ENCODE measurements at regions not wholly inside any gene's neighbourhood (a gene's known extent, or its start where the extent isn't known, plus 50 kb on each side); places are given as distances from the start of the nearest gene placed in this dataset.

DNA sequence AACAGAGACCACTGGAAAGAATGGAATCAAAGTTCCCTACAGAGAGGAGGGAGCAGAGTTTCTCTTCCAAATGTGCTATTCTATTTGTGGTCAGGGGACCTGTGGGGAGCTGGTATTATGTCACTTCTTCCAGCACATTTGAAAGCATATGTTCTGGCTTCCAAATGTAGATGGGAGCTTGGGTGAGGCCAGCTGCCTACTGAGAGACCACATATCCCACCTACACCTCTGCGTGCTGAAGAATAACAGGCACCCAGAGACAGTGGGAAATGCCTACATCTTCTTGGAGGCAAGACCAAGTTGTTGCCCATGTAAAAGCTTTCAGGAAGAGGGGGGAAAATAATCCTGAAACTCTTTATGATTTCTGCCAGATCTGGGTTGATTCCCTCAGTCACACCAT lies 286.8 kb upstream of the UMPS start:
- no peaks in the 10 kb centered on the region for H3K4me1 ChIP-seq (ENCODE audit: low read depth, poor library complexity, severe bottlenecking)
- no peaks in the 10 kb centered on the region for H3K27me3 ChIP-seq (ENCODE audit: insufficient read depth, low read depth)
- H3K9ac ChIP-seq, result no peak overlapping the region

DNA sequence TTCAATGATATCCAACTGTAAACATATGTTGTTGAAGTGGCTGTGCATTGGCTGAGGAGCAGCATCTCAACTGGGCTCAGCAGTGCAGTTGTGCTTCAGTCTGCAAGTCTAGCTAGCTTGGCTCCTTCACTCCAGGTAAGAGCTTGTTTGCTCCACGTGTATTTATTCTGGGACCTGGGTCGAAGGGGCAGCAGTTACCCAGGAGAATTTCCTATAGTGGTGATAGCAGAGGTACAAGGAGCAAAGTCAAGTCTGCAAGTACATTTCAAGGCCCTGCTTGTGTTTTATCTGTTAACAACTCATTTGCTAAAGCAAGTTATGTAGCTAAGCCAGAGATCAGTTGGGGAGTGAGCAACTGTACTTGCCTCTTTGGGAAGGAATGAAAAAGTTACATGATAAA lies 286.2 kb upstream of the UMPS start:
- Histone ChIP-seq H3K9ac (no peak overlapping the region), H3K79me2 (ENCODE audit: insufficient read depth, low read depth) (no peaks in the 10 kb centered on the region), H3K4me1 (ENCODE audit: low read depth, poor library complexity, severe bottlenecking) (no peaks in the 10 kb centered on the region), H3K4me2 (no peak overlapping the region), H3K27me3 (ENCODE audit: insufficient read depth, low read depth) (no peaks in the 10 kb centered on the region), H3K36me3 (ENCODE audit: insufficient read depth) (no peaks in the 10 kb centered on the region), H4K20me1 (ENCODE audit: insufficient read depth) (no peaks in the 10 kb centered on the region), H2AFZ (ENCODE audit: low read depth) (no peak overlapping the region), H3K27ac (no peak overlapping the region), H3K4me3 (IDR thresholded peaks at IDR 0.05; ENCODE audit: insufficient read depth, low read depth, low read length) (no peak overlapping the region)
- TF ChIP-seq, protein P1, sequence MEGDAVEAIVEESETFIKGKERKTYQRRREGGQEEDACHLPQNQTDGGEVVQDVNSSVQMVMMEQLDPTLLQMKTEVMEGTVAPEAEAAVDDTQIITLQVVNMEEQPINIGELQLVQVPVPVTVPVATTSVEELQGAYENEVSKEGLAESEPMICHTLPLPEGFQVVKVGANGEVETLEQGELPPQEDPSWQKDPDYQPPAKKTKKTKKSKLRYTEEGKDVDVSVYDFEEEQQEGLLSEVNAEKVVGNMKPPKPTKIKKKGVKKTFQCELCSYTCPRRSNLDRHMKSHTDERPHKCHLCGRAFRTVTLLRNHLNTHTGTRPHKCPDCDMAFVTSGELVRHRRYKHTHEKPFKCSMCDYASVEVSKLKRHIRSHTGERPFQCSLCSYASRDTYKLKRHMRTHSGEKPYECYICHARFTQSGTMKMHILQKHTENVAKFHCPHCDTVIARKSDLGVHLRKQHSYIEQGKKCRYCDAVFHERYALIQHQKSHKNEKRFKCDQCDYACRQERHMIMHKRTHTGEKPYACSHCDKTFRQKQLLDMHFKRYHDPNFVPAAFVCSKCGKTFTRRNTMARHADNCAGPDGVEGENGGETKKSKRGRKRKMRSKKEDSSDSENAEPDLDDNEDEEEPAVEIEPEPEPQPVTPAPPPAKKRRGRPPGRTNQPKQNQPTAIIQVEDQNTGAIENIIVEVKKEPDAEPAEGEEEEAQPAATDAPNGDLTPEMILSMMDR (conservative IDR thresholded peaks at IDR 0.05; ENCODE audit: low read depth, low read length), result no peak

More for the DNA sequence above, 286.8 kb upstream of the UMPS start:
- no peak overlapping the region for H3K4me3 ChIP-seq (IDR thresholded peaks at IDR 0.05; ENCODE audit: insufficient read depth, low read depth, low read length)
- no peaks in the 10 kb centered on the region for H3K79me2 ChIP-seq (ENCODE audit: insufficient read depth, low read depth)
- H3K4me2 ChIP-seq, result no peak overlapping the region
- no peak overlapping the region for H2AFZ ChIP-seq (ENCODE audit: low read depth)
- H4K20me1 ChIP-seq (ENCODE audit: insufficient read depth), result no peaks in the 10 kb centered on the region
- H3K27ac ChIP-seq, result no peak overlapping the region
- H3K36me3 ChIP-seq (ENCODE audit: insufficient read depth), result no peaks in the 10 kb centered on the region
- TF ChIP-seq, protein P1 (conservative IDR thresholded peaks at IDR 0.05; ENCODE audit: low read depth, low read length), result no peak

DNA sequence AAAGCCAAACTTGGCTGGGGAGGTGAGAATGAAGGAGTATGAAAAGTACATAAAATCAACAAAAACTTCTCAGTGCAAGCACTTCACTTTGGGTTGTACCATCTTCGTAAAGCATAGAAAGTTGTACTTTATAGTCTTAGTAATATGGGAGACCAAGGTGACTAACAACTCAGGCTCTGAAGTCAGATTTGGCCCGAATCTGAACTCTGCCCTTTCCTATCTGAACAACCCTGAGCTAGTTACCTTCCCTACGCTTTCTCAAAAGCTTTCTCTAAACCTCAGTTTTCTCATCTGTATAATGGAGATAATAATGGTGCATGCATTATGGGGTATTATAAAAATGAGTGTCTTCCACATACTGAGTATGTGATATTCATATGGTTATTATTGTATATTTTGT lies 285.4 kb upstream of the UMPS start:
- H3K79me2 ChIP-seq (ENCODE audit: insufficient read depth, low read depth), result no peaks in the 10 kb centered on the region
- no peaks in the 10 kb centered on the region for H3K4me1 ChIP-seq (ENCODE audit: low read depth, poor library complexity, severe bottlenecking)
- no peak overlapping the region for H2AFZ ChIP-seq (ENCODE audit: low read depth)
- H3K36me3 ChIP-seq (ENCODE audit: insufficient read depth), result no peaks in the 10 kb centered on the region
- TF ChIP-seq, protein P1 (conservative IDR thresholded peaks at IDR 0.05; ENCODE audit: low read depth, low read length), result no peak
- H3K27ac ChIP-seq, result no peak overlapping the region
- no peak overlapping the region for H3K4me2 ChIP-seq
- no peak overlapping the region for H3K9ac ChIP-seq
- H3K27me3 ChIP-seq (ENCODE audit: insufficient read depth, low read depth), result no peaks in the 10 kb centered on the region
- no peaks in the 10 kb centered on the region for H4K20me1 ChIP-seq (ENCODE audit: insufficient read depth)
- H3K4me3 ChIP-seq (IDR thresholded peaks at IDR 0.05; ENCODE audit: insufficient read depth, low read depth, low read length), result no peak overlapping the region

DNA sequence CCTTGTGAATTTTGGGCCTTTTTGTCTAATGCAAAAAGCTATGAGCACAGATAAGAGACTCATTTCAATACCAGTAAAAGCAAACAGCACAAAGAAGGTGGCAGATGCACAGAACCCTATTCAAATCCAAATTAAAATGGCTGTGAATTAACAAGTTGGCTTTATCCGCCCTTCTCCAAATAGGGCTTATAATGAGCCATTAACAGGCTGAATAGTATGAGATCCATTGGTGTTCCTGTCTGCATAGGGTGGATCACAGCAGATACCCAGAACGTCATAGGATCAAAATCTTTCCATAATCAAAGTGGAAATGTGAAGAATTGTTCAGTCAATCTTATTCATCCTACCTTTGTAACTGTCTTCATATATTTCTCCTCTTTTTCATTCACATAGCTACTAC lies 282.4 kb upstream of the UMPS start:
- Histone ChIP-seq H4K20me1 (ENCODE audit: insufficient read depth) (no peaks in the 10 kb centered on the region), H3K4me1 (ENCODE audit: low read depth, poor library complexity, severe bottlenecking) (no peaks in the 10 kb centered on the region), H3K27me3 (ENCODE audit: insufficient read depth, low read depth) (no peaks in the 10 kb centered on the region)

More for the DNA sequence above, 282.4 kb upstream of the UMPS start:
- Histone ChIP-seq H3K4me2 (no peak overlapping the region), H3K36me3 (ENCODE audit: insufficient read depth) (no peaks in the 10 kb centered on the region), H3K4me3 (IDR thresholded peaks at IDR 0.05; ENCODE audit: insufficient read depth, low read depth, low read length) (no peak overlapping the region), H3K27ac (no peak overlapping the region), H2AFZ (ENCODE audit: low read depth) (no peak overlapping the region), H3K79me2 (ENCODE audit: insufficient read depth, low read depth) (no peaks in the 10 kb centered on the region), H3K9ac (no peak overlapping the region)
- TF ChIP-seq, protein P1 (conservative IDR thresholded peaks at IDR 0.05; ENCODE audit: low read depth, low read length), result no peak

Data from KMS-11 (cell line).